ENCODE measurements at regions not wholly inside any gene's neighbourhood (a gene's known extent, or its start where the extent isn't known, plus 50 kb on each side); places are given as distances from the start of the nearest gene placed in this dataset.

DNA sequence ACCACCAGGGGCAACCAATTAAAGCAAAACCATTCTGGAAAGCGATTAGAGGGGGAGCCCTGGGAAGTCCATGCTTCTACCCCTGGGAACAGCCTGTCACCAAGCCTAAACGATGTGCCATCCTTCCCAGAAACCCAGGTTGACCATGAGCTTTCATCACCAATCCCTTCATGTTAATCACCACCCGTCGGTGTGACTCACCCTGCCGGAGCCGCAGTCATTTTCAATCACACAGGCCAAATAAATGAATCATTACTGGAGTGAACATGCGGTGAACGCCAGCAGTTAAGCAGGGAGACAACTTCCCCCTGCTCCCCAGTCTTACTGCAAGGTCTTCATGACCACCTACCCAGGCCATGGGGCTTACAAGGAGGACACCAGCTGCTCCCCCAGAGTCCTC is 308.8 kb downstream of the AJAP1 start:
- Histone ChIP-seq H3K36me3 (ENCODE audit: control insufficient read depth in 3 of 3, insufficient read depth in 3 of 3, low read length in 3 of 3) (no peaks in the 10 kb centered on the region), H3K27ac (ENCODE audit: low read depth, low read length) (no peak overlapping the region), H3K4me3 (ENCODE audit: low read length in 3 of 3) (no peak overlapping the region), H3K9me3 (ENCODE audit: control insufficient read depth in 3 of 3, low read length in 3 of 3) (no peaks in the 10 kb centered on the region), H3K27me3 (ENCODE audit: control insufficient read depth in 3 of 3, insufficient read depth in 3 of 3, low read length in 3 of 3) (peaks cover 0 to 9% (median 7%) of the 10 kb centered on the region in 3 donors), H3K9ac (ENCODE audit: low read depth in 1 of 3, low read length in 3 of 3) (no peak overlapping the region), H3K4me1 (ENCODE audit: control insufficient read depth in 3 of 3, insufficient read depth in 3 of 3, low read length in 3 of 3) (no peaks in the 10 kb centered on the region)

DNA sequence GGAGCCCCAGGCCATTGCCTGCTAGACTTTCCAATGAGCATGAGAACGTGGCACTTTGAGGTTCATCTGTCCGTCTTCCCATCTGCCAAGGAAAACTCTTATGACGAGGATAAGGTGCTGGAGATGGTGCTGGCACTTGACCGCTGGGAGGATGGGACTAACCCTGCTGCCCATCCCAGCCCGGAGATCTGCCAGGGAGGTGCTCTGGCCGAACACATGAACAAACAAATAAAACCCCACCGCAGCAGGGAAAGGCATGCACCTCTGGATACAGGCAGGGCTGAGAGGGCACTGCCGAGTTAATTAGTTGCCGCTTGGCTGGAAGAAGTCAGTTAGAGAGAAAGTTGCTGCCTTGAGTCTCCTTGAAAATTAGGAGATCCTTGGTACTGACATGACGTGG is 308.4 kb downstream of the AJAP1 start:
- H3K36me3 ChIP-seq (ENCODE audit: control insufficient read depth in 3 of 3, insufficient read depth in 3 of 3, low read length in 3 of 3) = no peaks in the 10 kb centered on the region
- no peak overlapping the region for H3K4me3 ChIP-seq (ENCODE audit: low read length in 3 of 3)
- no peaks in the 10 kb centered on the region for H3K4me1 ChIP-seq (ENCODE audit: control insufficient read depth in 3 of 3, insufficient read depth in 3 of 3, low read length in 3 of 3)
- H3K27me3 ChIP-seq (ENCODE audit: control insufficient read depth in 3 of 3, insufficient read depth in 3 of 3, low read length in 3 of 3) = peaks cover 0 to 9% (median 7%) of the 10 kb centered on the region in 3 donors
- no peak overlapping the region for H3K27ac ChIP-seq (ENCODE audit: low read depth, low read length)
- no peak overlapping the region for H3K9ac ChIP-seq (ENCODE audit: low read depth in 1 of 3, low read length in 3 of 3)
- H3K9me3 ChIP-seq (ENCODE audit: control insufficient read depth in 3 of 3, low read length in 3 of 3) = no peaks in the 10 kb centered on the region

DNA sequence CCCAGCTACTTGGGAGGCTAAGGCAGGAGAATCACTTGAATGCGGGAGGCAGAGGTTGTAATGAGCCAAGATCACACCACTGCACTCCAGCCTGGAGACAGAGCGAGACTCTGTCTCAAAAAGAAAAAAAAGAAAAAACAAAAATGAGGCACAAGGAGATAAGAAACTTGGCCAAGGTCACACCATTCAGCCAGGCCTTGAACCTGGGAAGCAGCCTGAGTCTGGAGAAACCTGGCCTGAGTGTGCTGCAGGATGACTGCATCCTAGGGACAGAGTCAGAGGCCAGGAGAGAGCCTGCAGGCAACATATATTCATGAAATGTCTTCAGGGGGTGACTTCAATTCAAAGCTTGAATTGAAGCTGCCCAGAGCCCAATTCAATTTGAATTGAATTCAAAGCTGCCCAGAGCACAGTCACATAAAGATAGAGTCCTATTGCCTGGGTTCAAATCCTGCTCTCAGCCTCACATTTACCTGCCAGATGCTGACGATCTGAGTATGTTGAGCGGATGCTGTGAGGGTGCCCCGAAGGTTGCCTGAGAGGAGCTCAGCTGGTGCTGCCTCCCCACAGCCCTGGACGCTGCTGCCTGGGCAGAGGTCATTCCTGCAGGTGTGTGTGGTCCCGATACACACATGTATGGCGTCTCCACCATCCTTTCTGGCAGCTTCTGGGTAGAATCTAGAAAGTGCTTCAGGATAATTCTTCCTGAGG is 307.7 kb downstream of the AJAP1 start:
- peaks cover 0 to 7% (median 6%) of the 10 kb centered on the region in 3 donors for H3K27me3 ChIP-seq (ENCODE audit: control insufficient read depth in 3 of 3, insufficient read depth in 3 of 3, low read length in 3 of 3)
- H3K36me3 ChIP-seq (ENCODE audit: control insufficient read depth in 3 of 3, insufficient read depth in 3 of 3, low read length in 3 of 3) = no peaks in the 10 kb centered on the region
- H3K9ac ChIP-seq (ENCODE audit: low read depth in 1 of 3, low read length in 3 of 3) = no peak overlapping the region
- no peak overlapping the region for H3K27ac ChIP-seq (ENCODE audit: low read depth, low read length)
- no peak overlapping the region for H3K4me3 ChIP-seq (ENCODE audit: low read length in 3 of 3)
- H3K4me1 ChIP-seq (ENCODE audit: control insufficient read depth in 3 of 3, insufficient read depth in 3 of 3, low read length in 3 of 3) = no peaks in the 10 kb centered on the region
- H3K9me3 ChIP-seq (ENCODE audit: control insufficient read depth in 3 of 3, low read length in 3 of 3) = no peaks in the 10 kb centered on the region

DNA sequence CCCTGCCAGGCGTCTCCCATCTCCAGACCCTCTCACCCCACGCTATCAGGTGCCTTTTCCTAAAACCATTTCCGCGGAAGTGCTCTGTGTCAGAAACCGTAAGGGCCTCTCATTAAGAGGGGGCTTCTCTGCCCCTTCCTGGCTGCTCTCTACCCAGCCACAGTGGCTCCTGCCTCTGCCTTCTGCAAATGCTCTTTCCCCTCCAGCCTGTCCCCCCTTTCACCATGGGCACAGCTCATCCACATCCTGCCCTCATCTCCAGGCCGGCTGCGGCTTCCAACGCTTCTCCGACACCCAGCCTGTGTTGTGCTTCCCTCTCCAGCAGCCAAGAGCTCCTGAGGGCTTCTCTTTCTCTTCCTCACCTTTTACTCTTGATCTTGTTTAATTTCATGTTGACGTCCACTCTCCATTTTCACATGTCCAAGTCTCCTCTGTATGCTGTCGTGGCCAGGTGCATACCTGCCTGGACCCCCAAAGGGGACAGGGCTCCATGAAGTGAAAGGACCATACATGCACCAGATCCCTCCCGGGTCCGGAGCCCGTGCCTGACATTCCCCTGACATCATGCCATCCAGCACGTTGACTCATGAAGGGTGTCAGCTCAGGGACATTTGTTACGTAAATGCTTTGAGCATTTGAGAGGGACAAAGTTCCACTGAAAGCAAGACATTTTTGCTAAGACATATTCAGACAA is 306.5 kb downstream of the AJAP1 start:
- no peak overlapping the region for H3K9ac ChIP-seq (ENCODE audit: low read depth in 1 of 3, low read length in 3 of 3)
- peaks cover 0 to 7% (median 6%) of the 10 kb centered on the region in 3 donors for H3K27me3 ChIP-seq (ENCODE audit: control insufficient read depth in 3 of 3, insufficient read depth in 3 of 3, low read length in 3 of 3)
- no peaks in the 10 kb centered on the region for H3K36me3 ChIP-seq (ENCODE audit: control insufficient read depth in 3 of 3, insufficient read depth in 3 of 3, low read length in 3 of 3)
- H3K27ac ChIP-seq (ENCODE audit: low read depth, low read length) = no peak overlapping the region
- no peaks in the 10 kb centered on the region for H3K4me1 ChIP-seq (ENCODE audit: control insufficient read depth in 3 of 3, insufficient read depth in 3 of 3, low read length in 3 of 3)
- H3K4me3 ChIP-seq (ENCODE audit: low read length in 3 of 3) = no peak overlapping the region
- H3K9me3 ChIP-seq (ENCODE audit: control insufficient read depth in 3 of 3, low read length in 3 of 3) = no peaks in the 10 kb centered on the region

DNA sequence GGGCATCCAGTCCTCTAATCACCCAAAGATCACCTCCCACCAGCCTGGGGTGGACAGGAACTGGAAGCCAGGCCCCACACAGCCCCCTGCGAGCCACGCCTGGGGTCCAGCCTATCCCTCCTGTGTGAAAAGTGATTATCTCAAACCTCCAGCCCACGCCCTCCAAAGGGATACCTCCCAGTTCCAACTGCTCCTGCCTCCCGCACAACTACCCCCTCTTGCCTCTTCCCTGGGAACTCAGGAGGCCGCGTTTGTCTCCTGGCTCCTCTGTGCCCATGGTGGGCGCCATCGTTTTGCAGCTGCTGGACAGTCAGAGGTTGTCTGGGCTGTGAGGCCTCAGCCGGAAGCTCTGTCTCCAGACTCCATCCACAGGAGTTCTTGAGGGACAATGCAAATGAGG is 305.9 kb downstream of the AJAP1 start:
- peaks cover 0 to 7% (median 6%) of the 10 kb centered on the region in 3 donors for H3K27me3 ChIP-seq (ENCODE audit: control insufficient read depth in 3 of 3, insufficient read depth in 3 of 3, low read length in 3 of 3)
- H3K4me3 ChIP-seq (ENCODE audit: low read length in 3 of 3) = no peak overlapping the region
- H3K9me3 ChIP-seq (ENCODE audit: control insufficient read depth in 3 of 3, low read length in 3 of 3) = no peaks in the 10 kb centered on the region
- no peak overlapping the region for H3K9ac ChIP-seq (ENCODE audit: low read depth in 1 of 3, low read length in 3 of 3)
- H3K4me1 ChIP-seq (ENCODE audit: control insufficient read depth in 3 of 3, insufficient read depth in 3 of 3, low read length in 3 of 3) = no peaks in the 10 kb centered on the region
- no peaks in the 10 kb centered on the region for H3K36me3 ChIP-seq (ENCODE audit: control insufficient read depth in 3 of 3, insufficient read depth in 3 of 3, low read length in 3 of 3)
- no peak overlapping the region for H3K27ac ChIP-seq (ENCODE audit: low read depth, low read length)

DNA sequence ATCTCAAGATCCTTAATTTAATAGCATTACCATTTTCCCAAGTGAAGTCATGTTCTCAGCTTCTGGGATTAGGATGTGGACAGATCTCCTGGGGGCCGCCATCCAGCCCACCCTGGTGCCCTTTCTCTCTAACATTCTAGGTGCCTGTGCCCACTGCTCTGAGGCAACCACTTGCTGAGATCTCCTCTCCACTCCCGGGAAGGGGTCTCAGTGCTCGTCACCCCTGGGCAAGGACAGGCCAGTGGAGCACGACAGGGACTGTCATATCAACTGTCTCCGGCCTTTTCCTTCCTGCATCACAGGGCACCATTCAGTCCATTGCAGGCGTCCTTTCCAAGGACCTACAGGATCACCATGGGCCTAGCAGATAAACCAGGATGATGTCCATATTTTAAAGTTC is 304.8 kb downstream of the AJAP1 start:
- Histone ChIP-seq H3K36me3 (ENCODE audit: control insufficient read depth in 3 of 3, insufficient read depth in 3 of 3, low read length in 3 of 3) (no peaks in the 10 kb centered on the region), H3K4me3 (ENCODE audit: low read length in 3 of 3) (no peak overlapping the region), H3K27me3 (ENCODE audit: control insufficient read depth in 3 of 3, insufficient read depth in 3 of 3, low read length in 3 of 3) (peaks cover 0 to 7% (median 6%) of the 10 kb centered on the region in 3 donors), H3K9ac (ENCODE audit: low read depth in 1 of 3, low read length in 3 of 3) (no peak overlapping the region), H3K27ac (ENCODE audit: low read depth, low read length) (no peak overlapping the region), H3K4me1 (ENCODE audit: control insufficient read depth in 3 of 3, insufficient read depth in 3 of 3, low read length in 3 of 3) (no peaks in the 10 kb centered on the region), H3K9me3 (ENCODE audit: control insufficient read depth in 3 of 3, low read length in 3 of 3) (peaks cover 2 to 3% (median 2%) of the 10 kb centered on the region in 3 donors)

DNA sequence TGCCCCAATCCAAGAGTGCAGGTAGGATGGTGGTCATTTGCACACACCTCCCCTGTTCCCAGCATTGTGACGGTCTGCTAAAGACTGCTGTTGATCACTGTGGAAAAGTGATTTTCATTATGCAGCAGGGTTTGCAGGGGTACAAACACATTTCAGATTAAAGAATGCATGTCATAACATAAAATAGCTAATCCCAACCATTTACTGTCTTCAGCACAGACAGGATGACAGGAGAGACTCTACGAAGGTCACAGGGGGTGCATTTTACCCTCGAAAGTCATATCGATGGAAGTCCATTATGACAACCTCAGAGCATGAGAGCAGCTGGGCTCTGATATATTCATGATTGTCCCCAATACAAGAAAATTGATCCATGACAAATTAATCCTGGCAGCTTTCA is 302.6 kb downstream of the AJAP1 start:
- no peak overlapping the region for H3K27ac ChIP-seq (ENCODE audit: low read depth, low read length)

DNA sequence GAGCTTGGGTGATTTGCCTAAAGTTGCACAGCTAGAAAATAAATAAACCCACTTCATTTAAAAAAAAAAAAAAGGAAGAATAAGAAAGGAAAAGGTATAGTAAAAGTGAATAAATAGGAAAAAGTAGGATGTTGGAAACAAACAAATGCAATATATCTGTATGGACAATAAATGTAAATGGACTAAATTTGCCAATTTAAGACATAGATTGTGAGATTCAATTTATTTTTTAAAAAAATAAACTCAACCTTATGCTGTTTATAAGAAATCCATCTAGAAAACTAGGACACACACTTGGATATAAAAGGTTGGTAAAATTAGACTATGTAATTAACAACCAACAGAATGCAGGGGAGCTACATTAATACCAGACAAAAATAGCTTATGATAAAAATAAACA is 300.0 kb downstream of the AJAP1 start:
- no peaks in the 10 kb centered on the region for H3K4me1 ChIP-seq (ENCODE audit: control insufficient read depth in 3 of 3, insufficient read depth in 3 of 3, low read length in 3 of 3)
- H3K4me3 ChIP-seq (ENCODE audit: low read length in 3 of 3) = no peak overlapping the region
- H3K9ac ChIP-seq (ENCODE audit: low read depth in 1 of 3, low read length in 3 of 3) = no peak overlapping the region
- H3K27me3 ChIP-seq (ENCODE audit: control insufficient read depth in 3 of 3, insufficient read depth in 3 of 3, low read length in 3 of 3) = no peaks in the 10 kb centered on the region
- H3K36me3 ChIP-seq (ENCODE audit: control insufficient read depth in 3 of 3, insufficient read depth in 3 of 3, low read length in 3 of 3) = no peaks in the 10 kb centered on the region
- no peak overlapping the region for H3K27ac ChIP-seq (ENCODE audit: low read depth, low read length)
- peaks cover 5 to 6% (median 5%) of the 10 kb centered on the region in 3 donors for H3K9me3 ChIP-seq (ENCODE audit: control insufficient read depth in 3 of 3, low read length in 3 of 3)

More for the DNA sequence above, 302.6 kb downstream of the AJAP1 start:
- H3K9ac ChIP-seq (ENCODE audit: low read depth in 1 of 3, low read length in 3 of 3) = no peak overlapping the region
- H3K4me3 ChIP-seq (ENCODE audit: low read length in 3 of 3) = no peak overlapping the region
- peaks cover 0 to 7% (median 0%) of the 10 kb centered on the region in 3 donors for H3K27me3 ChIP-seq (ENCODE audit: control insufficient read depth in 3 of 3, insufficient read depth in 3 of 3, low read length in 3 of 3)
- H3K9me3 ChIP-seq (ENCODE audit: control insufficient read depth in 3 of 3, low read length in 3 of 3) = peaks cover 3 to 6% (median 5%) of the 10 kb centered on the region in 3 donors
- H3K4me1 ChIP-seq (ENCODE audit: control insufficient read depth in 3 of 3, insufficient read depth in 3 of 3, low read length in 3 of 3) = no peaks in the 10 kb centered on the region
- H3K36me3 ChIP-seq (ENCODE audit: control insufficient read depth in 3 of 3, insufficient read depth in 3 of 3, low read length in 3 of 3) = no peaks in the 10 kb centered on the region

DNA sequence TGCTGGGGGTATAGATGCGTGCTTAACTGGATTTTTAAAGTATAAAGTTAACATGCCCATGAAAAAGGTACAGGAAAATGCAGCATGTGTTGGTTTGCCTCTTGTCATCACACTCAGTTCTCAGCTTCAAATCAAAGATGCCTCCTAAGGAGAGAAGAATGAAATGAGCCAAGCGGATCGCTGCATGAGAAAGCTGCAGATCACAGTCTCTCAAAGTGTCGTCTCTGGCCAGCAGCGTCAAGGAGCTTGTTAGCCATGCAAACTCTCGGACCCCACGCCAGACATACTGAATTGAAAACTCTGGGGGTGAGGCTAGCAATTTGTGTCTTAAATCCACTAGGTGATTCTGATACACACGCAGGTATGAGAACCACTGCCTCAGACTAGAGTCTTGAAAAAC is 297.2 kb downstream of the AJAP1 start:
- Histone ChIP-seq H3K4me1 (ENCODE audit: control insufficient read depth in 3 of 3, insufficient read depth in 3 of 3, low read length in 3 of 3) (no peaks in the 10 kb centered on the region), H3K27me3 (ENCODE audit: control insufficient read depth in 3 of 3, insufficient read depth in 3 of 3, low read length in 3 of 3) (peaks cover 0 to 2% (median 0%) of the 10 kb centered on the region in 3 donors), H3K36me3 (ENCODE audit: control insufficient read depth in 3 of 3, insufficient read depth in 3 of 3, low read length in 3 of 3) (no peaks in the 10 kb centered on the region), H3K27ac (ENCODE audit: low read depth, low read length) (no peak overlapping the region), H3K9ac (ENCODE audit: low read depth in 1 of 3, low read length in 3 of 3) (no peak overlapping the region), H3K9me3 (ENCODE audit: control insufficient read depth in 3 of 3, low read length in 3 of 3) (peaks cover 5 to 6% (median 5%) of the 10 kb centered on the region in 3 donors), H3K4me3 (ENCODE audit: low read length in 3 of 3) (no peak overlapping the region)

DNA sequence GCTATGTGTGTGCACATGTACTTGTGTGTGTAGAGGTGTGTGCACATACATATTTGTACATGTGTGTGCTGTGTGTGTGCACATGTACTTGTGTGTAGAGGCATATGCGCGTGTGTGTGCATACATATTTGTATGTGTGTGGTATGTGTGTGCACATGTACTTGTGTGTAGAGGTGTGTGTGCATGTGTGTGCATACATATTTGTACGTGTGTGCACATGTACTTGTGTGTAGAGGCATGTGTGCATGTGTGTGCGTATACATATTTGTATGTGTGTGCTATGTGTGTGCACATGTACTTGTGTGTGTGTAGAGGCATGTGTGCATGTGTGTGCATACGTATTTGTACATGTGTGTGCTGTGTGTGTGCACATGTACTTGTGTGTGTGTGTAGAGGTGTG is 291.9 kb downstream of the AJAP1 start:
- H3K9ac ChIP-seq (ENCODE audit: low read depth in 1 of 3, low read length in 3 of 3) = no peak overlapping the region

More for the DNA sequence above, 291.9 kb downstream of the AJAP1 start:
- peaks cover 0 to 9% (median 7%) of the 10 kb centered on the region in 3 donors for H3K27me3 ChIP-seq (ENCODE audit: control insufficient read depth in 3 of 3, insufficient read depth in 3 of 3, low read length in 3 of 3)
- no peaks in the 10 kb centered on the region for H3K36me3 ChIP-seq (ENCODE audit: control insufficient read depth in 3 of 3, insufficient read depth in 3 of 3, low read length in 3 of 3)
- H3K4me3 ChIP-seq (ENCODE audit: low read length in 3 of 3) = no peak overlapping the region
- H3K9me3 ChIP-seq (ENCODE audit: control insufficient read depth in 3 of 3, low read length in 3 of 3) = no peaks in the 10 kb centered on the region
- H3K27ac ChIP-seq (ENCODE audit: low read depth, low read length) = no peak overlapping the region
- peaks cover 0 to 3% (median 0%) of the 10 kb centered on the region in 3 donors for H3K4me1 ChIP-seq (ENCODE audit: control insufficient read depth in 3 of 3, insufficient read depth in 3 of 3, low read length in 3 of 3)
